ENCODE measurements at regions not wholly inside any gene's neighbourhood (a gene's known extent, or its start where the extent isn't known, plus 50 kb on each side); places are given as distances from the start of the nearest gene placed in this dataset.

- ATAC-seq: no peak
- 0% methylated on average over 2 of the region's 2 CpGs for WGBS (ENCODE audit: insufficient coverage, low coverage, missing lambda C conversion rate)
- Histone ChIP-seq H4K20me1 (replicated peaks; ENCODE audit: control insufficient read depth, insufficient read depth, low read length) (no peaks in the 10 kb centered on the region), H3K9ac (ENCODE audit: insufficient read depth in 1 of 2, low read depth in 2 of 2, low read length in 2 of 2) (no peak overlapping the region), H3K79me2 (ENCODE audit: control insufficient read depth, insufficient read depth, low read length) (no peaks in the 10 kb centered on the region), H3K4me1 (replicated peaks in 1 of 2; ENCODE audit: control insufficient read depth in 2 of 2, insufficient read depth in 2 of 2, low read length in 2 of 2) (no peaks in the 10 kb centered on the region), H3K36me3 (ENCODE audit: control insufficient read depth, insufficient read depth, low read length) (no peaks in the 10 kb centered on the region), H3K4me3 (no peak overlapping the region), H3K27me3 (ENCODE audit: control insufficient read depth in 2 of 2, insufficient read depth in 2 of 2, low read length in 2 of 2) (no peaks in the 10 kb centered on the region), H2AFZ (ENCODE audit: low read depth, low read length) (no peak overlapping the region), H3K4me2 (ENCODE audit: insufficient read depth, low read length) (no peak overlapping the region), H3K9me1 (ENCODE audit: control insufficient read depth, insufficient read depth, low read length) (no peaks in the 10 kb centered on the region), H3K27ac (ENCODE audit: extremely low read depth, low read depth, low read length) (no peak overlapping the region), H3K9me3 (replicated peaks; ENCODE audit: control insufficient read depth, insufficient read depth, low read depth, low read length) (no peaks in the 10 kb centered on the region)
- in situ Hi-C loops (cut with MboI) (no loop called here), intact Hi-C loops (cut with micrococcal nuclease) (no loop called here)
- POLR2A ChIA-PET: no interaction called here
- CTCF ChIA-PET (ENCODE audit: low intra/inter-chr PET ratio): no interaction called here
- FAIRE-seq: no peak
- DNase-seq (ENCODE audit: extremely low read depth in 1 of 4, low spot score in 3 of 4): no peak
- TF ChIP-seq, protein P1, sequence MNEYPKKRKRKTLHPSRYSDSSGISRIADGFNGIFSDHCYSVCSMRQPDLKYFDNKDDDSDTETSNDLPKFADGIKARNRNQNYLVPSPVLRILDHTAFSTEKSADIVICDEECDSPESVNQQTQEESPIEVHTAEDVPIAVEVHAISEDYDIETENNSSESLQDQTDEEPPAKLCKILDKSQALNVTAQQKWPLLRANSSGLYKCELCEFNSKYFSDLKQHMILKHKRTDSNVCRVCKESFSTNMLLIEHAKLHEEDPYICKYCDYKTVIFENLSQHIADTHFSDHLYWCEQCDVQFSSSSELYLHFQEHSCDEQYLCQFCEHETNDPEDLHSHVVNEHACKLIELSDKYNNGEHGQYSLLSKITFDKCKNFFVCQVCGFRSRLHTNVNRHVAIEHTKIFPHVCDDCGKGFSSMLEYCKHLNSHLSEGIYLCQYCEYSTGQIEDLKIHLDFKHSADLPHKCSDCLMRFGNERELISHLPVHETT (CRISPR knock-in tag; conservative IDR thresholded peaks at IDR 0.05 in 1 of 2, IDR thresholded peaks at IDR 0.05 in 1 of 2): no peak
- TF ChIP-seq, protein P2, sequence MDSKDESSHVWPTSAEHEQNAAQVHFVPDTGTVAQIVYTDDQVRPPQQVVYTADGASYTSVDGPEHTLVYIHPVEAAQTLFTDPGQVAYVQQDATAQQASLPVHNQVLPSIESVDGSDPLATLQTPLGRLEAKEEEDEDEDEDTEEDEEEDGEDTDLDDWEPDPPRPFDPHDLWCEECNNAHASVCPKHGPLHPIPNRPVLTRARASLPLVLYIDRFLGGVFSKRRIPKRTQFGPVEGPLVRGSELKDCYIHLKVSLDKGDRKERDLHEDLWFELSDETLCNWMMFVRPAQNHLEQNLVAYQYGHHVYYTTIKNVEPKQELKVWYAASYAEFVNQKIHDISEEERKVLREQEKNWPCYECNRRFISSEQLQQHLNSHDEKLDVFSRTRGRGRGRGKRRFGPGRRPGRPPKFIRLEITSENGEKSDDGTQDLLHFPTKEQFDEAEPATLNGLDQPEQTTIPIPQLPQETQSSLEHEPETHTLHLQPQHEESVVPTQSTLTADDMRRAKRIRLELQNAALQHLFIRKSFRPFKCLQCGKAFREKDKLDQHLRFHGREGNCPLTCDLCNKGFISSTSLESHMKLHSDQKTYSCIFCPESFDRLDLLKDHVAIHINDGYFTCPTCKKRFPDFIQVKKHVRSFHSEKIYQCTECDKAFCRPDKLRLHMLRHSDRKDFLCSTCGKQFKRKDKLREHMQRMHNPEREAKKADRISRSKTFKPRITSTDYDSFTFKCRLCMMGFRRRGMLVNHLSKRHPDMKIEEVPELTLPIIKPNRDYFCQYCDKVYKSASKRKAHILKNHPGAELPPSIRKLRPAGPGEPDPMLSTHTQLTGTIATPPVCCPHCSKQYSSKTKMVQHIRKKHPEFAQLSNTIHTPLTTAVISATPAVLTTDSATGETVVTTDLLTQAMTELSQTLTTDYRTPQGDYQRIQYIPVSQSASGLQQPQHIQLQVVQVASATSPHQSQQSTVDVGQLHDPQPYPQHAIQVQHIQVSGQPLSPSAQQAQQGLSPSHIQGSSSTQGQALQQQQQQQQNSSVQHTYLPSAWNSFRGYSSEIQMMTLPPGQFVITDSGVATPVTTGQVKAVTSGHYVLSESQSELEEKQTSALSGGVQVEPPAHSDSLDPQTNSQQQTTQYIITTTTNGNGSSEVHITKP (IDR thresholded peaks at IDR 0.05; ENCODE audit: partially characterized antibody): no peak
- TF ChIP-seq TAL1 (IDR thresholded peaks at IDR 0.05) (no peak), RHOXF2B (CRISPR knock-in tag; conservative IDR thresholded peaks at IDR 0.05) (no peak), NFATC3 (IDR thresholded peaks at IDR 0.05) (no peak), SRSF1 (IDR thresholded peaks at IDR 0.05; ENCODE audit: low read depth, low read length) (no peak), LEF1 (IDR thresholded peaks at IDR 0.05) (no peak), SMAD4 (CRISPR knock-in tag; conservative IDR thresholded peaks at IDR 0.05) (no peak), PREB (CRISPR knock-in tag; IDR thresholded peaks at IDR 0.05) (no peak)
- no TSS peak for BruUV-seq (replicated peaks)
Measured at GRCh38 chr18:42412281-42412680, 457.2 kb downstream of the PIK3C3 start.
